CD4-positive, alpha-beta T cell treated with Interleukin-10 for 1 hour (primary cell): ENCODE measurements at regions not wholly inside any gene's neighbourhood (a gene's known extent, or its start where the extent isn't known, plus 50 kb on each side); places are given as distances from the start of the nearest gene placed in this dataset.

Experiments
- DNase-seq: peaks from one replicate; pipeline ENCODE4 v3.0.0-alpha.2; 2020

DNA sequence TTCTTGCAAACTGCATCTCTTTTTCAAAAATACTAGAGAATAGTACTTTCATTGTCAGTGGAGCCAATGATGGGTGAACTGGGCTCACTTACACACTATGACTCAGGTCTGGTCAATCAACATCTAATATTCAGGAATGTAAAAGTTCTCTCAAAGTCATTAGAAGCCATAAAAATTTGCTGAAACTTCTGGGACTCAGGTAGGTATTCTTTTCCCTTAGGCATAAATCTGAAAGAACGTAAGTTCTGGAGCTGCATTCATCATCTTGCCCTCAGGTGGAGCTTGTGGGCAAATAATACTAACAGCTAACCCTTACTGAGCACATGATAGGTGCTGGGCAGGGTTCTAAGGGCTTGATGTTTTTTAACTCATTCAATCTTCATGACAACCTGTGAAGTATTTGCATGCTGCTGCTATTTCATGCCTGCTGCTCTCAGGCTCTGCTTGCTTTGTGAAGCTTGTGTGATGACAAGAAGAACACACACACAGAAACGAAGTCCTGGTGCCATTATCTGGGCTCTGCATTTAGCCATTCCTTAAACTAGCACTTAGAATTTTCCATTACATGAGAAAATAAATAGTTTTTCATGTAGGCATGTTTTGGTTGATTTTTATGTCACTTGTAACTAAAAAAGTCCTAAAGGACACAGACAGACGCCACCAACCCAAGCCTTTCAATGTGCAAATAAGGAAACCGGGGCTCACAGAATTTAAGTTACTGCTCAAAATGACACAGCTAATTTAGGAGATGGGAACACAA, 394.2 kb upstream of the LYPLAL1 start:
- no peak for DNase-seq

DNA sequence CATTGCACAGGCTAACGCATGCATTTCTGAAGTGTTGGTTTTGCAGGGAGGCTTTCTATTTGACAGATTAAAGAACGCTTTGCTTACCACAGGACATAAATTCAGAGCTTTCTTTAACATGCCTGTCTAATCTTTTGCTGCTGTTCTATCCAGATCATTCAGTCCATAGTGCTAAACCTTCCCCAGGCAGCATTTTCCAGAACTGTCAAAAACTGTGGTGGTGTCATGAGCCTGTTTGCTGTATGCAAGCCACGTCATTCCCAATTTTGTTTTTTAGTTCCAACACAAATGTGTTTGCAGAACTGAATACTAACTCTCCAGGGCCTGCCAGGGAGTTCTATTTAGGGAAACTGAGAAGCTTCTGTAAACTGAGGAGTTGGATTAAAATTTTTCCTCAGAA, 390.5 kb upstream of the LYPLAL1 start:
- DNase-seq: no peak

DNA sequence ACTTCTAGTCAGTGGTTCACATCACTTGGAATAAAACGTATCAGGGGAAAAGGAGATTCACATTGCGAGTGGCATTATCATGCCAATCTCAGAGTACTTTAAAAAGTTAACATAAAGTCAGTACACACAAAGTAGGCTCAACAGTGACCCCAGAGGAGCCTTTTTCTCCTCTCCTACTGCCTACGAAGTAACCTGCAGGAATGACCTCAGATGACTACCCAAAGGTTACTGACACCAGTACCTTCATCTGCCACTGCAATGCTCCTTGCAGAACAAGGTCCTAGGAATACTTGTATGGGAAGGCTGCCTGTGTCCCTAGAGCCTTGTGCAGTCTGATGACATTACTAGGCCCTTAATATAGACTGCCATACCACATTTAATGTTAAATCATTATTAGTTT, 389.8 kb upstream of the LYPLAL1 start:
- DNase-seq: no peak

DNA sequence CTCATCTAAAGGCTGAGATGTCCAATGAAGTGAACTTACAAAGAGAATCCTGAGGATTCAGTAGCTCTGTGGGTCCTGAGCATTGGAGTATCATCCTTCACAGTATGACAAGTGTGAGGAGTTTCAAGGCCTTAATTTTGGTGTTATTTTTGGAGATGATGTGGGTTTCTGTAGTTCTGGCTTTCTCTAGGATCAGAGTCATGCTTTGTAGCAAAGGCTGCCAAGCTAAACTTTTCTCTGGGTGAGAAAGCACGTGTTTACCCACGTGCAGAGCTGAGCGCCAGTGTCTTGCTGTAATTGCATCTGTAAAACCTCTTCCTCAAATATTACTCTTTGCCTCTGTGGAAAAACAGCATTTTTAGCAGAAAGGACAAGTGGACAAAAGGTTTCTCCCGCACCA, 387.8 kb upstream of the LYPLAL1 start:
- DNase-seq: no peak

DNA sequence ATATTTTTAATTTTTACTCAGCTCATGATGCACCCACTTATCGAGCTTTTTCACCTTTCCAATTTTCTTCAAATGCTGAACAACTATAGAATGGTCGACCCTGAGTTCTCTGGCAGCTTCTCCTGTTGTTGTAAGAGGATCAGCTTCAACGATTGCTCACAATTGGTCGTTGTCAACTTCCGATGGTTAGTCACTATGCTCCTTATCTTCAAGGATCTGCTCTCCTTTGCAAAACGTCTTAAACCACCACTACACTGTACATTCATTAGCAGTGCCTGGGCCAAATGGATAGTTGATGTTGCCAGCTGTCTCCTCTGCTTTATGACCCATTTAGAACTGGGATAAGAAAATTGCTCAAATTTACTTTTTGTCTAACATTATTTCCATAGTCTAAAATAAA, 385.9 kb upstream of the LYPLAL1 start:
- DNase-seq: no peak

DNA sequence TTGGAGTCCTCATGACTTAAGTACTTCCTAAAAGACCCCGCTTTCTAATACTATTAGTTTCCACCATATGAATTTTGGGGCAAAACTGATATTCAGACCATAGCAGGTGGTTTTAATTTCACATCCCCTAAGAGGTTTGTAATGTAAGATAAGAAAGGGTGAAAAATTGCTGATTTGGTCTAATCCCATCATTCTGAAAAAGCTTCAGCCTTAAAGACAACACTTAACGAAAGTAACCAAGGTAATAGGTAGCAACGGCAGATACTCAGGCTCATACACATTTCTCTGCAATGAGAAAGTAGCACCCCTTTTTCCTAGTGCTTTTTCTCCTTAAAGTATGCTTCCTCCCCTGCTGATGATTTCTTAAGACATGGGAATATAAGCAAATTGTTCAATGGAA, 376.9 kb upstream of the LYPLAL1 start:
- no peak for DNase-seq

DNA sequence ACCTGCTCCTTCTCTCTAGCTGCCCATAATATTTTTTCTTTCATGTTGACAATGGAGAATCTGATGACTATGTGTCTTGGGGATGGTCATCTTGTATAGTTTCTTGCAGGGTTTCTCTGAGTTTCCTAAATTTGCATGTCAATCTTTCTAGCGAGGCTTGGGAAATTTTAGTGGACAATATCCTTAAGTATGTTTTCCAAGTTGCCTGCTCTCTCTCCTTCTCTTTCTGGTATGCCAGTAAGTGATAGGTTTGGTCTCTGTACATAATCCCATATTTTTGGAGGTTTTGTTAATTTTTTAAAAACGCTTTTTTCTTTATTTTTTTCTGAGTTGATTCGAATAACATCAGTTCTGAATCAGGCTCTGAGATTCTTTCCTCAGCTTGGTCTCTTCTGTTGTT, 370.9 kb upstream of the LYPLAL1 start:
- no peak for DNase-seq

DNA sequence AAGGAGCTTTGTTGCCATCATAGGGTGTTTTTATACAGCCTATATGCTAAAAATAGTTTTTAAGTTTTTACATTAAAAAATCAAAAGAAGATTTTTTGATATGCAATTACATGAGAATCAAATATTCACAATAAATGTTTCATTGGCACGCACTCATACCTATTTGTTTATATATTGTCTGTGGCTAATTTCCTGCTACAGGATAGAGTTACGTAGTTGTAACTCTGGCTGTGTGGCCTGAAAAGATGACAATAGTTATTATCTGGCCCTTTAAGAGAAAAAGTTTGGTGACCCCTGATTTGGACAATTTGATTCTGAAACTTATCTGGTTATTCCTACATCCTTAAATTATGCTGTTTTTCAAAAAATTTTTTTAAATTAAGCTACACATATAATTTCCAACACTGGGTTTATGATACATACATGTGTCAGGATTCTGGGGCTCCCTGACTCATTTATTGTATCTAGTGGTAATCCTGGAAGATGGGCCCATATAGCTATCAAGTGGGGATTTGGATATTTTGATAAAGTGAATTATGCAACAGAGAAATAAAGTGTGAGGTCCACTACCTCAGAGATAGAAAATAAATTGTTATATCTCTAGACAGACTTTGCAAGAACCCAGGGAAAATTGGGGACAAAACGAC, 370.2 kb upstream of the LYPLAL1 start:
- no peak for DNase-seq

DNA sequence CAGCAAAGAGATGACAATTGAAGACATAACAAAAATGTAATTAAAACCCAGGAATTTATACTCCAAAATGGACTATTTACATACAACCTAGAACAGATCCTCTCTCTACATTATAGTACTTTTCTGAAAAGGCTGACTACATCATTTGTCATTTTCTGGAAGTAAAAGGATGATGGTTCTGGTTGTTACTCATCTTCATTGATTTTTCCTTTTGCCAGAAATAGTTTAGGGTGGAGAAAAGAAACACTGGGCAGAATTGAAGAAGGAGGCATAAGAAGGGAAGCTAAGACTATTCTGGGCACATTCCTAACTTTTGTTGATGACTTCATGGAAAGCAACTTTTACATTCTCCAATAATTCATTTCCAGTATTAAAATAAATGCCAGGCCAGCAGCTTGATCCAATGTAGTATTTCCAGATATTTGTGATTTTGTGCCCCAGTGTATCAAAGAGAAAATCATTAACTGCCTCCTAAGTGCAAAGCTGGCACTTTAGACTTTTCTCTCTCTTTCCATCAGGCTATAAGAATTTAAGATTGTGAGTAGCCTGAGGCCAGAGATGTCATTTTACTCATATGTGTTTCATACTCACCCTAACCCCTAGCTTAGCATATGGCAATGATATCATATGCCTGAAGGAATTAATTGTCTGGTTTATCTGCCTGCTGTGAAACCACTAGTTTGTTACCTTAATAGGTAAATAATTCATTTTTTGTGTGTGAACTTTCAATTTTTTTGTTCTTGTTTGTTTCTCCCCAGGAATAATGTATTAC, 369.5 kb upstream of the LYPLAL1 start:
- no peak for DNase-seq

DNA sequence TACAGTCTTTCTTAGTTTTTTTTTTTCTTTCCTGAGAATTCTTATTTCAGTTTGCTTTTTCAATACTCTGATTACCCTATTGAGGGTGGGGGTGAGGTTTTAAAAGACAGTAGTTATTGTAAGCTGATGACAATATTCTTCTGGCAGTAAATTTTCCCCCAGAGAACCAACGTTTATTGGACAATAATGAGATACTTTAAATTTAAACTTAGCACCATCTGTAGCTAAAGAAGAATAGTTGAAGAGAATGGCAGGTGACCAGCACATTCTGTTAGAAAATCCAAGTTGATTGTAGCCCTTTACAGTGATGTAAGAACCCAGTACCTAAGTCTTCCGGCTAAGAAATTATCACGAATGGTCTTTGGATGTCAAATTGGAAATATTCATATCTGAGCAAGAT, 364.6 kb upstream of the LYPLAL1 start:
- no peak for DNase-seq

DNA sequence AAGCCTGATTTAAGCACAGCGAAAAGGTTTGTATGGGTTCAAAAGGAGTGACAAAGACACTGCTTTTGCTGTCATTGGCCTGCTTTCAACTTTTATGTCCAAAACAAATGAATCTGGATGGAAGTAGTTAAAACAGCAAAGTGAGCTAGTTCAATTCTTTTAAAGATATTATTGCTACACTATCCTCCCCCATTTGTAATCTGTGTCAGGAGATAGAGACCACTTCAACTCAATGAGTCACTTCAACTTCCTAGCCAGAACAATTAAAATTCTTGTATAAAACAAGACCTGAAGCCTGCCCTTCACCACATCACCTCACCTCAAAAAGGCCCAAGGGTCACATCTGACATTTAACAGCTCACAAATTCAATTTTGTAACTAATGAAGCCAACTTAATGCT, 364.1 kb upstream of the LYPLAL1 start:
- DNase-seq: no peak

DNA sequence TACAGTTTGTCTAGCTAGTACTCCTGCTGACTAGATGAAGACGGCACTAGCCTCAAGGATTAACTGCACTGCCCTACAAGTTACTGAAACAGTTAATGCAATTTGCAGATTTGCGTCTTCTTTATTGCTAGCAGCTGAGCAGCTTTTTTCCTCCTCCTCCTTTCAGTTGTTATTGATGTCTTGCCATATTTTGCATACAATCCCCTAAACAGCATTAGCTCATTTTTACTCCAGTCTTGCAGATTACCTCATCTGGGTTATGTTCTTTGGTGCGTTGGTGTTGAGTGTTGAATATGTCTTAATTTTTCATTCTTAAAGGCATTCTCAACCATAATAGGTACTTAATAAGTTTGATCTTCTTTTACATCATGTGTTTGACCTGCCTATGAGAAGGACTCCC, 363.4 kb upstream of the LYPLAL1 start:
- no peak for DNase-seq

DNA sequence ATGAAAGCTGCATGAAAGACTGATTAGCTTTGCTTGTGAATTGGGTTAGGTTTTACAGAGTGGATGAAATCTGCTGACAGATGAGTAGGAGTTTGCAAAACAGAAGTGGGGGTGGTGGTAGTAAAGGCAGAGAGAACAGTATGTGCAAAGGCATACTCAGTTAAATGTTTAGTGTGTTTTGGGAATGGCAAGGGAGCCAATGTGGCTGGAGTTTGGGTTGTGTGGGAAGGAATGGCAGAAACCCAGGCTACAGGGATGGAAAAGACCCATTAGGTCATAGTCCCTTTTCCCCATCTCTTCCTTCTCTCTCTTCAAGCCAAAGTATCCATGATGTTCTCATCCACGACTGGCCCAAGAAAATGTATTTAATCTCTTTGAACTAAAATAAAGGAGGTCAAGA, 362.2 kb upstream of the LYPLAL1 start:
- no peak for DNase-seq

DNA sequence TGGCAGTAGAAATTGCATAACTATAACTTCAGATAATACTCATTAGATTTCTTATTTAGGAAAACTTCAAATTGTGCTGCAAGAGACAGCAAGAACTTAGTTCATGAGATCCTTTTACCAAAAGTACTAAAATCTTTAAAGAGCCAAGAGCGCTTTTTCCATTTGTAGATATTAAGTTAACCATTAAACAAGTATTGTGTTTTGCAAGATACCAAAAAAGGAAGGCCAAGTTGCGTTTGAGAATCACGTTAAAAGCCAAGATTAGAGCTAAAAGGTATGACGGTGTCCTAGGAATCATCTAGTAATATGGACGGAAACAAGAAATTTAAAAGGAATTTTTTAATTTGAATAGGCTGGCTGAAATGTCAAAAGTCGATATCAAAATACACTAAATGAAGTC, 361.3 kb upstream of the LYPLAL1 start:
- DNase-seq: no peak

DNA sequence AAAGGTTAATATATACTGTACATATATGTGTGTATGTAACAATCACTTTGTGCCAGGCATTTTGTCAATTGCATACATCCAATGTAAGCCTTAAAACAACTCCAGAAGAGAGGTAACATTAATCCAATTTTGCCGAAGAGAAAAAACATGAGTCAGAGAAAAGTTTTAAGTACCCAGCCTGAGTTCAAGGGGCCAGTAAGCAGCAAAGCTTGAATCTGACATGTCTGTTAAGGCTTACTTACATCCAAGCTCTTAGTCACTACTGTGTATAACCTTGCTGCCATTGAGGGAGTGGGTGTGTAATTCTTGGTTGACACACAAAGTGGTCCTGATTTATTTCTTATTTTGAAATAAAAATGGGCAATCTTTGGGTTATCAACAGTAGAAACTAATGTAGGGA, 360.4 kb upstream of the LYPLAL1 start:
- DNase-seq: no peak

DNA sequence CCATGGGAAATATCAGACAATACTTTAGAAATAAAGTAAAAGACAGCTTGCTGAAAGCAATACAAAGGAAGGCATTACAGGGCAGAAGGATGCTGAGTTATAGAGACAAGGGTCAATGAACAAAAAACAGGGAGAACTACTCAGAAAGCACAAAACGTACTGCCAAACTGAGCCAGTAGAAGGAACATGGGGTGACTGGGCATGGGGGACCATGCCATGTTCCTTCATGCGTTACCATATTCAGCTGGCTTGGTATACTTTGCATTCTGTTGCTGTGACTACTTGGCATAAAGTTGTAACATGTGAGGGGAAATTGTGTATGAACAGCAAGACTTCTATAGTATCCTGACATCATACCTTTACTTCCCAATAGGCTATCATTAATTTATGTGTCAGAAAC, 358.6 kb upstream of the LYPLAL1 start:
- DNase-seq: no peak

DNA sequence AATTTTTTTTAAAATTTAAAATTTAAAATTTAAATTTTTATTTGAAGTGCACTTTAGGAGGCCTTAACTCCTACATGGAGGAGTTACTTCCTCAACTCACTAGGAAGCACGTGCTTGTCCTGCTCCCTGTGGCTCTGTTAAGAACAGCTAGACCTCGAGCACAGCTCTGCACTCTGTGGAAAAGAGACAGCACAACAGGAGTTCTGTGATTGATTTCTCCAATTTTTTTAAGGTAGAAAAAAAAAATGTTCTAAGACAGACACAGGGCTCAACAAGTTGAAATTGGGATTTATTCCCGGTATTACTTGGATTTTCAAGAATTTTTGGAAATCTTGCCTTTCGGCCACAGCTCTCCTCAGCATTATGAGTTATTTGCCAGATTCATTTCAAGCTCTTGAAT, 356.6 kb upstream of the LYPLAL1 start:
- DNase-seq: no peak

DNA sequence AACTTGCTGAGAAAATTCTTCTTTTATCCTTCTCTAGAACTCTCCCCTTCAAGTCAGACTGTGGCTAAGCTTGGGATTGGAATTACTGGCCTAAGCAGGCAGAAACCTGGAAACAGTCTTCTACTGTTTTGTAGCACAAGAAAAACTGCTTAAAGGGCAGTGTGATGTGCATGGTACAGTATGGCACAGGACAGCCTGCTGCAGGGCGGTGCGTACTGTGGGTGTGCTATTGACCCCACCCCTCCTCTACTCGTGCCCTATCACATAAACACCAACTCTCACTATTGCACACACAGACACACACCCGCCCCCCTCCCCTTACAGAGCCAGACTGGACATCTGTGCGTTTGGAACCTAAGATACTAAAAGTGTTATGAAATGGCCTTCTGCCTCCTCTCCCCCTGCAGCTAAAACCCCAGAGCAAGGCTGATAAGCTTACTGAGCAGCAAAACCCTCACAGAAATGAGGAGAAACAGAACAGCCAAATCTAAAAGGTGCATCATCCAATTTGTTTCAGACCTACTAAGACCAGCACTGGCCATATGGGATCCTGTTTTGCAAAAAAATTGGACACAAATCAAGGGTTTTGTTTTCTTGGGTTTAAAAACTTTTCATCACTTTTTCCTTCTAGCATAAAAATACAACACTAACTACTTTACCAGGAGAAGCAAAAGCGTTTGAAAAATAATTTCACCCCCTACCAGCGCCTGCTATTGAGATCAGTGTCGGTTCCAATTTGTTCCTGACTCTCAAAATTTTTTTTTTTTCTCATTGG, 355.8 kb upstream of the LYPLAL1 start:
- DNase-seq: no peak

DNA sequence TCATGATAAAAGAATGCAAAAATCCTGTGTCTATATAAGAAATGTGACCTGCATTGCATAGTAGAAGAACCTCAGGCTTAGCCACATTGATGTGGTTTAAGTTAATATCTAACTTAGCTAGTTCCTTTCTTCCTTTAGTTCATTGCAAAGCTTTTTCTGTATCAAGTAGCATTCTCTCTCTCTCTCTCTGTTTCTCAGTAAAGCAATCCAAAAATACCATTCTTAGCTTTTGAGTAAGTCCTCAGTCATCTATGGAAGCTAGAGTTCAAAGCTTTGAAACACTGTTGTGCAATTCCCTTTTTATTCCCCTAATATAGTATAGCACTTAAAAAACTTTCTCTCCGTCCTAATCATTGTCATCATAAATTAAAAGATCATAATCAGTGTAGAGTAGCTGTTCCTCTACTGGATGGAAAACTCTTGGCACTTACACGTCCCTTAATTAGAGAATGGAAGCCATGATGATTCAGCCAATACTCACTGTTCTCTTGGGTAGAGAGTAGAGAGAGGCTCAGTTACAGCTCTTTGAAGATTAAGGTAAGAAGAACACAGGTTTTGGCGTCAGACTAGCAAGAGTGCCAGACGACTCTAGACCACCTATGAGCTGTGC, 350.3 kb upstream of the LYPLAL1 start:
- no peak for DNase-seq

DNA sequence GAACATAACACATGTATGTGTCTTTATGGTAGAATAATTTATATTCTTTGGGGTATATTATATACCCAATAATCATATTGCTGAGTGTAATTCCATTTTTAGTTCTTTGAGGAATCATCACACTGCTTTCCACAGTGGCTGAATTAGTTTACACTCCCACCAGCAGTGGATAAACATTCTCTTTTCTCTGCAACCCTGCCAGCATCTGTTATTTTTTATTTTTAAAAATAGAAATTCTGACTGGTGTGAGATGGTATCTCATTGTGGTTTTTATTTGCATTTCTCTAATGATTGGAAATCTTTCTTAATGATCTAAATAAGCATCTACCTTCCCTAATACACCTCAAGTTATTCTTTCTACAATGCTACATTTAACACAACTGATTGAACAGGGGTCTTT, 346.2 kb upstream of the LYPLAL1 start:
- DNase-seq: no peak

DNA sequence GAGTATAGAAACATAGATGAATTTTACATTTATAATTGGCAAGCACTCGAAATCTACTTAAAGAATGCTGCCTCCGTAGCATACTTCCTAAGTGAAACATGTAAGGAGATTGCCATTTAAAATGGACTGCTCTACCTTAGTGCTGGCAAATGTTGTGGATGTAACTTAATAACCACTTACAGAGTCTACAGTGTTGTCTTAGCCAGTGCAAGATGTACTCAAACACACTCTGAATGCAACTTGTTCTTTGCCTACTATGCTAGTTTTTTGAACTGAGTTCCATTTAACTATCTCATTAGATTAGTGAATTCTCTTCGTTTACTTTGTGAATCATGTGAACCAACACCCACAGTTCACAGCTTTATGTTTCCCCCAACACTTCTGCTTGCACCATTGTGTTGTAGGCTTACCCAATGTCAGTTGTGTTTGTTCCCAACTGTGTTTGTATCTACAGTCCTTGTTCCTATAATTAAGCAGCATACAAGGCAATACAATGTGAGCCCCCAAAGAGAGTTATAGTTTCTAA, 345.5 kb upstream of the LYPLAL1 start:
- no peak for DNase-seq

DNA sequence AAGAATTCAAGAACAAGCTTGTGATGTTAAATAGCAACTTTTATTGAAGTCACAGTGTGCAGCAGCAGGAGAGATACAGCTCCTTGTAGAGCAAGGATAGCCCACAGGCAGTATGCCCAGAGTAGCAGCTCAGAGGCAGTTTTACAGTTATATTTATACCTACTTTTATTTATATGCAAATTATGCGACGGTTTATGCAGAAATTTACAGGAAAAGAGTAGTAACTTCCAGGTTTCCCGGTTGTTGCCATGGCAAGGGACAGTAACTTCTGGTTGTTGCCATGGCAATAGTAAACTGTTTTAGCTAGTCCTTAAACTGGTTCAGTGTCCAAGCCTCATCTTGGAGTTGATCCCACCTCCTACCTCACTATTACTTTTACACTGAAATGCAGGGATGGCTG, 344.6 kb upstream of the LYPLAL1 start:
- no peak for DNase-seq

DNA sequence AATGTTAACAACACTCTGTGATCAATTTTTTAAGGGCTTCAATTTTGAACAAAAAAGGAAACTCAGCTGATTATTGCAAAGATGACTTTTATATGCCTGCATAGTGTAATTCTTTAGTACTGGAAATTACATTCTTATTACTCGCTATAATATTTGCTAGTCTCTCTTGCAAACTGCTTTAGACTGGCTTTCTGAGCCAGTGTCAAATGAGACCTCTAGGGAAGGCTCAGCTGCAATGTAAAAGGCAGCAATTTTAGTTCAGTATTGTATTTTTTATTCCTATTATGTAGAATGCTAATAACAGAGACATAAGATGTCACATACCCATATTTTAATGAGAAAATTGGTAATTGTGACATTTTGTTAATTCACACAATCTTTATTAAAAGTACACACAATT, 338.1 kb upstream of the LYPLAL1 start:
- no peak for DNase-seq
